ENCODE measurements at regions not wholly inside any gene's neighbourhood (a gene's known extent, or its start where the extent isn't known, plus 50 kb on each side); places are given as distances from the start of the nearest gene placed in this dataset.

GRCh38 chr10:128863411-128863810 lies 603.6 kb upstream of the MGMT start (continued):
- TF ChIP-seq REST (IDR thresholded peaks at IDR 0.05; ENCODE audit: low read depth, low read length) (no peak), SMC3 (IDR thresholded peaks at IDR 0.05; ENCODE audit: low read depth, low read length) (no peak), RAD21 (IDR thresholded peaks at IDR 0.05; ENCODE audit: low read length) (no peak), RCOR1 (IDR thresholded peaks at IDR 0.05; ENCODE audit: low read length) (no peak), EZH2phosphoT487 (IDR thresholded peaks at IDR 0.05; ENCODE audit: borderline replicate concordance, low read depth) (no peak), TEAD4 (IDR thresholded peaks at IDR 0.05; ENCODE audit: borderline replicate concordance, insufficient read depth) (no peak), GATA2 (CRISPR knock-in tag; IDR thresholded peaks at IDR 0.05) (no peak), FOSL2 (IDR thresholded peaks at IDR 0.05; ENCODE audit: borderline replicate concordance, low read depth) (no peak), TCF12 (IDR thresholded peaks at IDR 0.05) (no peak)

- ChIA-PET POLR2A (no interaction called here), CTCF (no interaction called here)
- Histone ChIP-seq H3K9me2 (no peaks in the 10 kb centered on the region), H4K20me1 (ENCODE audit: insufficient read depth) (no peaks in the 10 kb centered on the region), H3K9ac (no peak overlapping the region), H3K4me1 (ENCODE audit: control insufficient read depth in 1 of 2, insufficient read depth in 2 of 2, low read depth in 1 of 2, low read length in 1 of 2) (no peaks in the 10 kb centered on the region), H3K4me2 (no peak overlapping the region), H2AFZ (ENCODE audit: low read depth) (no peak overlapping the region), H3K27me3 (ENCODE audit: insufficient read depth) (no peaks in the 10 kb centered on the region), H3K4me3 (ENCODE audit: low read depth in 2 of 2, low read length in 1 of 2) (no peak overlapping the region), H3K79me2 (ENCODE audit: insufficient read depth) (no peaks in the 10 kb centered on the region), H3K9me3 (no peaks in the 10 kb centered on the region), H3K36me3 (replicated peaks in 1 of 2; ENCODE audit: control insufficient read depth in 1 of 2, insufficient read depth in 2 of 2, low read length in 1 of 2) (no peaks in the 10 kb centered on the region), H3K27ac (ENCODE audit: low read depth in 2 of 2, low read length in 1 of 2) (no peak overlapping the region), H3F3A (replicated peaks; ENCODE audit: insufficient read depth) (no peaks in the 10 kb centered on the region)
- 62% methylated on average over 7 of the region's 8 CpGs for WGBS (ENCODE audit: low lambda C conversion rate)
- no peak for DNase-seq
- TF ChIP-seq TAF1 (IDR thresholded peaks at IDR 0.05; ENCODE audit: borderline replicate concordance, low read depth, low read length) (no peak), POLR2AphosphoS5 (IDR thresholded peaks at IDR 0.05; ENCODE audit: low read depth, low read length) (no peak), CHD2 (IDR thresholded peaks at IDR 0.05; ENCODE audit: low read length, partially characterized antibody) (no peak), MEF2A (IDR thresholded peaks at IDR 0.05; ENCODE audit: borderline replicate concordance, low read depth) (no peak), RXRA (IDR thresholded peaks at IDR 0.05; ENCODE audit: borderline replicate concordance, low read depth) (no peak), REST (IDR thresholded peaks at IDR 0.05; ENCODE audit: low read depth, low read length) (no peak), EP300 (IDR thresholded peaks at IDR 0.05; ENCODE audit: borderline replicate concordance in 1 of 2, low read depth in 1 of 2, low read length in 1 of 2) (no peak), NFIC (IDR thresholded peaks at IDR 0.05; ENCODE audit: borderline replicate concordance) (no peak), TEAD4 (IDR thresholded peaks at IDR 0.05; ENCODE audit: borderline replicate concordance, insufficient read depth) (no peak), YY1 (IDR thresholded peaks at IDR 0.05; ENCODE audit: low read depth) (no peak), GABPA (IDR thresholded peaks at IDR 0.05; ENCODE audit: low read depth) (no peak), MXI1 (IDR thresholded peaks at IDR 0.05; ENCODE audit: low read depth, low read length) (no peak), FOXJ3 (CRISPR knock-in tag; IDR thresholded peaks at IDR 0.05) (no peak), PBX3 (IDR thresholded peaks at IDR 0.05) (no peak), EZH2phosphoT487 (IDR thresholded peaks at IDR 0.05; ENCODE audit: borderline replicate concordance, low read depth) (no peak), ZBTB33 (IDR thresholded peaks at IDR 0.05; ENCODE audit: borderline replicate concordance, low read depth) (no peak)
These were observed 603.1 kb upstream of the MGMT start for GRCh38 chr10:128863823-128864405.
